ENCODE measurements at regions not wholly inside any gene's neighbourhood (a gene's known extent, or its start where the extent isn't known, plus 50 kb on each side); places are given as distances from the start of the nearest gene placed in this dataset.

DNA sequence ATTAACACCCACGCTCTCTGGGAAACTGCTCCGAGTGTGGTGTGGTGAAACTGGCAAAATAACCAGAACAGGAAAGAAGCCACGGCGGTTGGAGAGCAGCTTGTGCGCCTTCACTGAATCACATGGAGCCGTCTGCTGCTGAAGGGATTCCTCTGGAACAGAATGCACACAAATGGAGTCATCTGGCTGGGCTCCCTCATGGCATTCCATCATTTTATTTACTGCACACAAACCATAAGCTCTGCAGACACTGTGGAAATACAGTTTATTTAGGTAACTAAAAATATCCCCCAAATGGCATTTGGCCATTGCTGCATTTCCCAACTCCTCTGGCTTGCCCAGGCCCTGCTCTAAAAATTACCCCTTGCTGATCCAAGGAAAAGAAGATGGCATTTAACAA, 187.0 kb upstream of the S100G start:
- TF ChIP-seq, protein P1, sequence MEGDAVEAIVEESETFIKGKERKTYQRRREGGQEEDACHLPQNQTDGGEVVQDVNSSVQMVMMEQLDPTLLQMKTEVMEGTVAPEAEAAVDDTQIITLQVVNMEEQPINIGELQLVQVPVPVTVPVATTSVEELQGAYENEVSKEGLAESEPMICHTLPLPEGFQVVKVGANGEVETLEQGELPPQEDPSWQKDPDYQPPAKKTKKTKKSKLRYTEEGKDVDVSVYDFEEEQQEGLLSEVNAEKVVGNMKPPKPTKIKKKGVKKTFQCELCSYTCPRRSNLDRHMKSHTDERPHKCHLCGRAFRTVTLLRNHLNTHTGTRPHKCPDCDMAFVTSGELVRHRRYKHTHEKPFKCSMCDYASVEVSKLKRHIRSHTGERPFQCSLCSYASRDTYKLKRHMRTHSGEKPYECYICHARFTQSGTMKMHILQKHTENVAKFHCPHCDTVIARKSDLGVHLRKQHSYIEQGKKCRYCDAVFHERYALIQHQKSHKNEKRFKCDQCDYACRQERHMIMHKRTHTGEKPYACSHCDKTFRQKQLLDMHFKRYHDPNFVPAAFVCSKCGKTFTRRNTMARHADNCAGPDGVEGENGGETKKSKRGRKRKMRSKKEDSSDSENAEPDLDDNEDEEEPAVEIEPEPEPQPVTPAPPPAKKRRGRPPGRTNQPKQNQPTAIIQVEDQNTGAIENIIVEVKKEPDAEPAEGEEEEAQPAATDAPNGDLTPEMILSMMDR (IDR thresholded peaks at IDR 0.05; ENCODE audit: low read depth, low read length): no peak
- no peak for TF ChIP-seq EZH2phosphoT487 (IDR thresholded peaks at IDR 0.05; ENCODE audit: low read depth)

All from OCI-LY3 (cell line).